ENCODE measurements at regions not wholly inside any gene's neighbourhood (a gene's known extent, or its start where the extent isn't known, plus 50 kb on each side); places are given as distances from the start of the nearest gene placed in this dataset.
"Not testable (repeated sequence)": the region's sequence is repeated elsewhere in the genome, so short reads cannot be mapped to it uniquely, and the experiment has no call there.

DNA sequence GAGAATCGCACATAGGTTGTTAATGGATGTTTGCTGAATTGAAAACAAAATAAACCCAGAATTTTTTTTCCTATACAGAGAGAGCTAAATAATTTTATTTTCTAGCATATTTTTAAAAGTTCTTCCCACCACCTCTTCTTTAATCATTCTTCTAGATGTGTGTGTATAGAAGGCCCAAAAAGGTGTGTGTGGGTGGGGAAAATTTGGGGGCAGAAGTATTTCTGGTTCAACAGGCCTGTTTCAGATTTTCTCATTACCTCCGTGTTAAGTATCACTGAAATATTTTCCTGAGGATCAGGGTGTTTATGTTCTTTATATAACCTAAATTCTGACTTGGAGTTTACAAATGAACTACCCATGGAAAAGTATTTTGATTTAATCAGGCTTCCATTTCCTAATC lies 144.2 kb upstream of the ZNF804B start:
- no peak for DNase-seq (ENCODE audit: extremely low read depth in 1 of 2, low read depth in 1 of 2)

DNA sequence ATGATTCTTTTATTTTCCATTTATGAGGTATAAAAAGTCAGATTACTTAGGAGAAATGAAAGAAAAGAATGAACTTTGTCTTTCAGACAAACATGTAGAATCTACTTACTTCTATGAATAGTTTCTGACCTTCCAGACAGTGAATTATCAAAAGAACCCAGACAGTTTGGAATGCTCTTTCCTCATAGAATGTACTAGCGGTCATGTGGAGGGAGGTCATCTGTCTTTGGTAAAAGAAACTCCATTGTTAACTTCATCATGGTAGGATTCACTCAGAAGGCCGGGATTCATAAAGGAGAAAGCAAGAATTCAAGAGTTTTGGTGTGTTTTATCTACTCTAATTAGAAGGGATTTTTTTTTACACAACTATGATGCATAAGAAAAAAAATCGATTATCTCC lies 144.8 kb upstream of the ZNF804B start:
- no peak for DNase-seq (ENCODE audit: extremely low read depth in 1 of 2, low read depth in 1 of 2)

- DNase-seq (ENCODE audit: extremely low read depth in 1 of 2, low read depth in 1 of 2): no peak
Observed at GRCh38 chr7:88610942-88611341, 148.6 kb upstream of the ZNF804B start.

DNA sequence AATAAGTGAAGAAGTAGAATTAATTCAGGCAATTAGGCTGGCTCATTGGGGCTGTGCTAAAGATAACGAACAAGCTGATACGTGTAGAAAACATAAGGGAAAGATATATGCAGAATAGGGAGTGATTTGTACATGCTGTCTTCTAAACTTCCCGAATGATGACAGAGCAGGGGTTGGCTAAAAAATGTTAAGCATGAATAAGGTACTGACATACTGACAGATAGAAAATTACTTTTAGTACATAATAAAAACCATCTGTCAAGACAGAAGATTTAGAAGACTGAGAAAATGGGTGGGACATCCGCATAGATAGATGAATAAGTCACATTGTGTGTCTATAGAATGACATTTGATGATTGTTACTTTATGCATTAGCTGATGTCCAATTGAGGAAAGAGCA lies 158.8 kb upstream of the ZNF804B start:
- no peak for DNase-seq (ENCODE audit: extremely low read depth in 1 of 2, low read depth in 1 of 2)

DNA sequence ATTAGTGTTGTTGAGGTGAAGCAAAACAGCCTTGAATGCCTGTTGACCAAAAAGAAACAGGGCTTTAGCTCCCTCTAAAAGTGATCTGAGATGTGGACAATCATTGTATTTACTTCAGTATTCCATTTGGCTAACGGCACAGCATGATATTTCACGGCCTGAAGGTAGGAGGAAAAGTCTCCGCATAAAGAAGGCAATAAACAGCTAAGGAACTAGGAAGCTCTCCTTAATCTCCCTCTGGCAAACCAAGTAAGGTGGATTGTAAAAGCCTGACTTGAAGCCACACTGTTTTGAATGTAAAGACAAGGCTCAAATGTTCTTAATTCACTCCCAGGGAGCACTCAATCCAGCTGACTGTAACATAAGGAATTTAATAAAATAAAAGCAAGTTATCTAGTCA lies 160.0 kb upstream of the ZNF804B start:
- DNase-seq (ENCODE audit: extremely low read depth in 1 of 2, low read depth in 1 of 2): no peak

DNA sequence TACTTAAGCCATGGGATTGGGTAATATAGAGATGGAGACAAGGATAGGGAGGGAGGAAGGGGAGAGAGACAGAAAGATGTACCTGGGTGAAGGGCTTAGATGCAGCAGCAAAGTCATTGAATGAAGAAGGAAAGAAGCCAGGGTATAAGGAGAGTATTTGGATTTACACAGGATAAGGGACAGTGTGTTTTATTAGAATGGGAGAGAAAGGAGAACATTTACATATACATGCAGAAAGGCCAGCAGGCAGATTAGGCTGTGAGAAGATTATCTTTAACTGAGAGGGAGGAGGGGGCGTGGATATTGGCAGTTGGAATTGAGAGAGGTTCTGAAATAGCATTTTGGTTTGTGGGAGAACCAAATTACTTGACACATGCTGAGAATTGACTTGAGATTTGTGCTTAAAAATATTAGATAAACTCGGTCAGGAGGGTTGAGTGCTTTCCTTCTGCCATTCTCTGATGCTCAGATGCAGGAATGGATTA lies 161.5 kb upstream of the ZNF804B start:
- DNase-seq (ENCODE audit: extremely low read depth in 1 of 2, low read depth in 1 of 2): no peak

GRCh38 chr7:88590963-88591362 lies 168.5 kb upstream of the ZNF804B start:
- no peak for DNase-seq (ENCODE audit: extremely low read depth in 1 of 2, low read depth in 1 of 2)

DNA sequence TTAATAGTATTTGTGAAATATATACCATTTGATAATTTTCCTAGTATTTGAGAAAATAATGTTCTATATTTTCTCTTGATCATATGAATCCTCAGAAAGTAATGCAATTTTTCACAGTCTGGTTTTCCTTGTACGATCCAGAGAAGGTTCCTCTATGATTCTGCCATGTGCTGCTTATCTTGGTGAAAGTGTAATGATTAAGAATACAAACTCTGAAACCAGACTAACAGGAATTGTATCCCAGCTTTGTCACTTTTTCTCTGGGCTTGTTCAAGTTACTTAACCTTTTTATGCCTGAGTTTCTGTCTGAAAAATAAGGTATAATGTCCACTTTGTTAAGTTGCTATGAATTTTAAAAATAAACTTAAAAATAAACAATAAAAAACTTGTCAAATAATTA lies 169.6 kb upstream of the ZNF804B start:
- DNase-seq (ENCODE audit: extremely low read depth in 1 of 2, low read depth in 1 of 2): no peak

DNA sequence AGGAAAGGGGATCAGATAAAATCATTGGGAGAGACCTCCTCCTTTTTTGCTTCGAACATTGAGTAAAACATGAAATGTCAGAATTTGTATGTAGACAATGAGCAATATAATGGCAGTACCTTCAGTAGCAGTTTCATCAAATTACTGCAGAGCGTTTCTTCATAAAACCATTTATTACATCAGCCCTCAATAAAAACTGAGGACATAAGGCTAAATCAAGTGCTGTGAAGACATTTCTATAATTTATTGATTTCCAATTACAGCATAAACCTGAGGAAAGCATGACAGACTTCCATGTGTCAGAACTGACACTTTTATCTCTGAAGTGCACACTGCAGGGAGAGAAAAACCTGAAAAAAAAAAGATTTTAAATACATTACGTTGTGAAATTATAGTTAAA lies 172.6 kb upstream of the ZNF804B start:
- DNase-seq (ENCODE audit: extremely low read depth in 1 of 2, low read depth in 1 of 2): no peak

GRCh38 chr7:88586219-88586618 lies 173.3 kb upstream of the ZNF804B start:
- DNase-seq (ENCODE audit: extremely low read depth in 1 of 2, low read depth in 1 of 2): no peak

GRCh38 chr7:88576720-88577119 lies 182.8 kb upstream of the ZNF804B start:
- DNase-seq (ENCODE audit: extremely low read depth in 1 of 2, low read depth in 1 of 2): no peak

DNA sequence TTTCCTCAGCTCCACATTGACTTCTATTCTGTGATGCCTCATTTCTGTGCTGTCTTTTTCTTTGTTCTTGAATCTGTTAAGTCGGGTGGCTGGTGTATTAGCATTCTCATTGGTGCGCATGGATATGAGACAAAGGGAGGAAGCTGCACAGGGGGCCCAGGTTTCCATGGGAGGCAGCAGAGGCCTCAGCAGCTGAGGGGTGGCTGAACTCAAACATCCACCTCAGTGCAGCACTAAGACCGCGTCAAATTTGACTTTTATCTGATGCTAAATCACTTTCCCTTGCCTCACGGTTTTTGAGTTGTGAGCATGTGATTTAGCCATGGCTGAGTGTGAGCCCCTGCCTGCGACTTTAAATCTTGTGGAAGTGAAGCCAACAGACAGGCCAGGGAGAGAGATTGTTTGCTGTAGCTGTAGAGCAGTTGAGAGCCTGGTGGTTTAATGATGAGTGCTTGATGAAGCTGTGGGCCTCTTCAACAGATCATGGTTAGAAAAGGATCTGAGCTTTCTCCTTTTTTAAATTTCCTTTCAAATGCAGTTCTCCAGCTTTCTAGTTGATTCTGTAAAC lies 193.3 kb upstream of the ZNF804B start:
- no peak for DNase-seq (ENCODE audit: extremely low read depth in 1 of 2, low read depth in 1 of 2)

GRCh38 chr7:88565401-88565800 lies 194.1 kb upstream of the ZNF804B start:
- DNase-seq (ENCODE audit: extremely low read depth in 1 of 2, low read depth in 1 of 2): no peak

GRCh38 chr7:88556441-88556840 lies 203.1 kb upstream of the ZNF804B start:
- not testable (repeated sequence) for DNase-seq (ENCODE audit: extremely low read depth in 1 of 2, low read depth in 1 of 2)

DNA sequence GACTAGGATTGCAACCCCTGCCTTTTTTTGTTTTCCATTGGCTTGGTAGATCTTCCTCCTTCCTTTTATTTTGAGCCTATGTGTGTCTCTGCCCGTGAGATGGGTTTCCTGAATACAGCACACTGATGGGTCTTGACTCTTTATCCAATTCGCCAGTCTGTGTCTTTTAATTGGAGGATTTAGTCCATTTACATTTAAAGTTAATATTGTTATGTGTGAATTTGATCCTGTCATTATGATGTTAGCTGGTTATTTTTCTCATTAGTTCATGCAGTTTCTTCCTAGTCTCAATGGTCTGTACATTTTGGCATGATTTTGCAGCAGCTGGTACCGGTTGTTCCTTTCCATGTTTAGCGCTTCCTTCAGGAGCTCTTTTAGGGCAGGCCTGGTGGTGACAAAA lies 204.7 kb upstream of the ZNF804B start:
- DNase-seq (ENCODE audit: extremely low read depth in 1 of 2, low read depth in 1 of 2): not testable (repeated sequence)

DNA sequence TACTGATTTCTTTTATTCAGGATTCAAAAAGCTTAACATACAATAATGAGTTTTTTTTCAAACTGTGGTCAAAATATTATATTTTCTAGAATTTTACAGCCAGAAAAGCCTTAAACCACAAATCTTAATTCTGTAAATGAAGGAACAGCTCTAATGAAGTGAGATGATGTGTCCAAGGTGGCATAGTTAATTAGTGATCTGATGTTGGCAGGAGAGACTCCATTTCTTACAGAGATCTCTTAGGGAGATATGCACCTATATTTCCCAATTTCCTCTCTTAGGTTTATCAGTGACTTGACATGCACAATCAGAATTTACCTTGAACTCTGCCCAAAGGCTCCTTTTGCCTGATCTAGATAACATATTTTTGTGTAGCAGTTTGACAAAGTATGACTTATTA lies 211.1 kb upstream of the ZNF804B start:
- DNase-seq (ENCODE audit: extremely low read depth in 1 of 2, low read depth in 1 of 2): no peak

- peak in 1 of 2 donors; percentile 11 for DNase-seq (ENCODE audit: extremely low read depth in 1 of 2, low read depth in 1 of 2)
Observed at GRCh38 chr7:88546808-88547207, 212.7 kb upstream of the ZNF804B start.

- DNase-seq (ENCODE audit: extremely low read depth in 1 of 2, low read depth in 1 of 2): no peak
Observed at GRCh38 chr7:88545663-88546062, 213.8 kb upstream of the ZNF804B start.

DNA sequence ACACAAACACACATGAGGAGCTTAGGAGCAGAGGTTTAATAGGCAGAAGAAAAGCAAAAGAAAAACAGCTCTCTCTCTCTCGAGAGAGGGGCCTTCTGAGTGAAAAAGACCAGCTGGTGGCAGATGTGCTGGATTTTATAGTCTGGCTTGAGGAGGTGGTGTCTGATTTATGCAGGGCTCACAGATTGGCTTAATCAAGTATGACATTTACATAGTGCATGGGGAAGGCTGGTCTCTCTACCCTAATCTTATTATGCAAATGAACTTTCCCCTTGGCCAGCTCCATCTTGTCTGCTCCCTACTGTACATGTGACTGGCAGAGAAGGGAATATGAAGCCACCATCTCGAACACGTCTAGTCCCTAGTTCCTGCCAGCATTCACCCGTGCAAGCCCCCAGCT lies 219.5 kb upstream of the ZNF804B start:
- DNase-seq (ENCODE audit: extremely low read depth in 1 of 2, low read depth in 1 of 2): no peak

DNA sequence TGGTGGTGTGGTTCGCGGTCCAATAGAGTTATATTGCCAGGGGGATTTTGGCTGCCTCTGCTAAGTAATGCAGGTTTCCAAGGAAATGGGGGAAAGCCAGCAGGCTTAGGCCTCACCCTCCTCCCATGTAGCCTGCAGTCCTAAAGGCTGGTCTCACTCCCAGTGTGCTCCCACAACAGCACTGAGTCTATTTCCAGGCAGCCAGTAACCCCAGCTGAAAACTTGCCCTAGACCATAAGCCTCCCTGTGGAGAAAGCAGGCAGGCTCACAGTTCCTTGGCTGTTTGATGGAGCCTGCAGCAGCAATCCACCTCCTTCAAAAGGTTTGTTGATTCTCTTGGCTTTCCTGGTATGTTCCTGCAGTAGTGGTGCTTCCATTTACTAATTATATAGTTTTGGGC lies 220.0 kb upstream of the ZNF804B start:
- DNase-seq (ENCODE audit: extremely low read depth in 1 of 2, low read depth in 1 of 2): no peak

GRCh38 chr7:88523645-88524044 lies 217.0 kb upstream of the STEAP4 start:
- DNase-seq (ENCODE audit: extremely low read depth in 1 of 2, low read depth in 1 of 2): no peak

- no peak for DNase-seq (ENCODE audit: extremely low read depth in 1 of 2, low read depth in 1 of 2)
Observed at GRCh38 chr7:88522771-88523293, 216.1 kb upstream of the STEAP4 start.

GRCh38 chr7:88516429-88516828 lies 209.7 kb upstream of the STEAP4 start:
- DNase-seq (ENCODE audit: extremely low read depth in 1 of 2, low read depth in 1 of 2): no peak

Measured in stimulated activated CD8-positive, alpha-beta memory T cell treated with anti-CD3 and anti-CD28 coated beads, Interleukin-7, amount 100 ng/mL, for 48 hours (primary cell).